ENCODE measurements at regions not wholly inside any gene's neighbourhood (a gene's known extent, or its start where the extent isn't known, plus 50 kb on each side); places are given as distances from the start of the nearest gene placed in this dataset.

- TF ChIP-seq CTCF (IDR thresholded peaks at IDR 0.05; ENCODE audit: poor library complexity) (no peak), EZH2 (IDR thresholded peaks at IDR 0.05; ENCODE audit: borderline replicate concordance) (no peak)
Measured at GRCh38 chr5:158477214-158477613, 618.3 kb upstream of the CLINT1 start.
